ENCODE measurements at regions not wholly inside any gene's neighbourhood (a gene's known extent, or its start where the extent isn't known, plus 50 kb on each side); places are given as distances from the start of the nearest gene placed in this dataset.
A peak's percentile ranks its signal among the peaks of the same experiment; 100 is the strongest.

GRCh38 chr12:67568055-67568454, 80.5 kb upstream of the DYRK2 start:
- H3K4me1 Mint-ChIP-seq (ENCODE audit: low read depth) = peaks cover 5% of the 10 kb centered on the region
- no peaks in the 10 kb centered on the region for H3K27me3 Mint-ChIP-seq (ENCODE audit: low read depth)
- no peaks in the 10 kb centered on the region for H3K36me3 Mint-ChIP-seq (ENCODE audit: insufficient read depth)
- ATAC-seq (no peak), DNase-seq (no peak)
- no peaks in the 10 kb centered on the region for H3K9me3 Mint-ChIP-seq
- H3K4me3 Mint-ChIP-seq = no peak overlapping the region

DNA sequence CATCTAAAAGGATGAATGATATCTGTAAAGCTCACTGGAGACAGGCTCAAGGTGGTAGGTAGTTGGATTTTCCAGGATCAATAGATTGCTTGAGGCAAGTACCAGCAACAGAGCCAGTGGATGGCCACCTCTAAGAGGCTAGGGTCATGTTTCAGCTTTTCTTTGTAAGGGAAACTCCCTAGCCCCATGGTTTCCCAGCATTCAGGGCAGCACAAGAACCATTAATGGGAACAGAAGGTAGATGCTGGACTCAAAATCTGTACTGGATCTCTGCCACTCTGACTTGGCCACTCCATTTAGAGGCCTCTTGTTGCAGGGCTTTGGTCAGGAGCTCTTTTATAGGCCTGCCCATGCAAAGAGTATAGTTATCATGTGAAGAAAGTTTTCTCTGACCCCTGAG, 76.1 kb upstream of the DYRK2 start:
- DNase-seq (no peak), ATAC-seq (no peak)
- Mint-ChIP-seq H3K36me3 (ENCODE audit: insufficient read depth) (no peaks in the 10 kb centered on the region), H3K4me1 (ENCODE audit: low read depth) (peaks cover 11% of the 10 kb centered on the region), H3K27me3 (ENCODE audit: low read depth) (no peaks in the 10 kb centered on the region), H3K9me3 (peaks cover 6% of the 10 kb centered on the region), H3K4me3 (no peak overlapping the region)

DNA sequence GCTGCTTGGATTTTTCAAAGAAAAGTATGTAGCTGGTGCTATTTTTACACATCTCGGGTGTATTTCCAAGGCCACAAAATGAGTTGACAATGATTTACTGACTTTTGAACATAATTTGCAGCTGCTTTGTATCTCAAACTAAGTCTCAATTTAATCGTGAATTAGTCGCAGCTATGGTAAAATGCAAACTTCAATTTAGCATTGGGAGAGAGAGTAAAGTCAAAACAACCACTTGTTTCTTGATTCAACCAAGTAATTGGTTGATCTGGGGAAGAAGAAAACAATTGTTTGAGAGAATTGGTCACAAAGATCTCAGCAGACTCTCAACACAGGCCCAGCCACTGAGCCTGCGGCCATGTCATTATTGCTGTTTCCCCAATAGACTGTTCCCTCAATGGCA, 75.0 kb upstream of the DYRK2 start:
- Mint-ChIP-seq H3K4me3 (no peak overlapping the region), H3K27me3 (ENCODE audit: low read depth) (no peaks in the 10 kb centered on the region), H3K9me3 (peaks cover 8% of the 10 kb centered on the region), H3K36me3 (ENCODE audit: insufficient read depth) (no peaks in the 10 kb centered on the region), H3K4me1 (ENCODE audit: low read depth) (peaks cover 22% of the 10 kb centered on the region)
- no peak for ATAC-seq
- no peak for DNase-seq

DNA sequence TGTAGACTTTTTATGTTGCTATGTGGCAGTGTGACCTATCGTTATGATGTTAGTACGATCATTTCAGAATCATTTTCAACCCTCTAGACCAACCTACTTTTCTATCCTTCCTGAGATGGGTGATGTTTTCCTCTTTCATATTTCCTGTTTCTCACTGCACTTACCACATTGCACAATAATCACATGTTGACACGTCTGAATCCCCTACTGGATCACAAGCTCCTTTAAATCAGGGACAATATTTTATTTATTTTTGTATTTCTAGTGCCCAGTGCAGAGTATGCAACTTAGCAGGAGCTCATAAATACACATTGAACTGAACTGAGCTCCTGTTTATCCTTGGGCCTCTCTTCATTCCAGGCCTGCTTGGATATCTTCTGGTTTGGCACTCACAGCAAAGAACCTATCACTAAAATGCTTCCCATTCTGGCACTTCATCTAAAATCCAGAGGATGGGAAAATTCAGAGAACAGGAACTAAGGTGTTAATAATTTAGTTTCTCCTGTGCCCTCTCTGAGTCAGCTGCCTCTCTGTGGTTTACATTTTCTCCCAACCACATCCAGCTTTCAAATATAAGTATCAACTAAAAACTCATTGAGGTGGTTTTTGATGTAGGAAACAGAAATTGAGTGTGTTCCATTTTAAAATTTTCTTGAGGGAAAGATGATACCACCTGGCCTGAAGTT, 69.4 kb upstream of the DYRK2 start:
- peaks cover 48% of the 10 kb centered on the region for H3K4me1 Mint-ChIP-seq (ENCODE audit: low read depth)
- H3K36me3 Mint-ChIP-seq (ENCODE audit: insufficient read depth) = no peaks in the 10 kb centered on the region
- no peaks in the 10 kb centered on the region for H3K27me3 Mint-ChIP-seq (ENCODE audit: low read depth)
- peak overlapping the region; percentile 58 for H3K4me3 Mint-ChIP-seq
- no peak for DNase-seq
- peak; percentile 89 for ATAC-seq
- peaks cover 11% of the 10 kb centered on the region for H3K9me3 Mint-ChIP-seq

- H3K4me1 Mint-ChIP-seq (ENCODE audit: low read depth) = peaks cover 49% of the 10 kb centered on the region
- no peaks in the 10 kb centered on the region for H3K27me3 Mint-ChIP-seq (ENCODE audit: low read depth)
- ATAC-seq = peak; percentile 30 to 34
- H3K36me3 Mint-ChIP-seq (ENCODE audit: insufficient read depth) = no peaks in the 10 kb centered on the region
- no peak for DNase-seq
- peak overlapping the region; percentile 58 for H3K4me3 Mint-ChIP-seq
- peaks cover 11% of the 10 kb centered on the region for H3K9me3 Mint-ChIP-seq
Measured at GRCh38 chr12:67579662-67580003, 68.9 kb upstream of the DYRK2 start.

DNA sequence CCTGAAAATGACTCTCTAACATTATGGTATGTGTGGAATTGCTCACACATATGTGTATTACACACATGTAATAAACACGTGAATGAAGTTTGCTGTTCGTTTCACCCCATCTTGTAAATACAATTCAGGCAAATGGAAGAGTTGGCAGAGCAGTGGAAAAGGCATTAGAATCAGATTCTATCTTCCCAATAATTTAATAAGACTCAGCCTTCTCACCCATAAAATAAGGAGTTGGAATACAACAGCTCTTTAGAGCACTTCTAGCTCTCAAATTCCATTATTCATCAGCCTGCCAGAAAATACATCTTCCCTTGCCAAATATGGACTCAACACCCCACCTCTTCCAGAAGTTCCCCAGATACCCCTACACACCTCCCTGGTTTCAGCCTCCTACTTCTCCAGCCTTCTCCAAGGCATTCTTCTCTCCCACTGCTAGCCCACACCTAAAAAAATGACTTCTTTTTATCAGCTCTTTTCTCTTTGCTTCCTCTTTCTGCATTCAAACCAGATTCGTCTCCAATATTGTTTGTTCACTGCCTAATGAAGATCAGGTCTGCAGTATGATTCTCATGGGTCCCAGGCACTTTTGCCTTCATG, 66.2 kb upstream of the DYRK2 start:
- DNase-seq = no peak
- peaks cover 6% of the 10 kb centered on the region for H3K9me3 Mint-ChIP-seq
- H3K36me3 Mint-ChIP-seq (ENCODE audit: insufficient read depth) = no peaks in the 10 kb centered on the region
- no peak for ATAC-seq
- no peaks in the 10 kb centered on the region for H3K27me3 Mint-ChIP-seq (ENCODE audit: low read depth)
- peaks cover 53% of the 10 kb centered on the region for H3K4me1 Mint-ChIP-seq (ENCODE audit: low read depth)
- H3K4me3 Mint-ChIP-seq = no peak overlapping the region

DNA sequence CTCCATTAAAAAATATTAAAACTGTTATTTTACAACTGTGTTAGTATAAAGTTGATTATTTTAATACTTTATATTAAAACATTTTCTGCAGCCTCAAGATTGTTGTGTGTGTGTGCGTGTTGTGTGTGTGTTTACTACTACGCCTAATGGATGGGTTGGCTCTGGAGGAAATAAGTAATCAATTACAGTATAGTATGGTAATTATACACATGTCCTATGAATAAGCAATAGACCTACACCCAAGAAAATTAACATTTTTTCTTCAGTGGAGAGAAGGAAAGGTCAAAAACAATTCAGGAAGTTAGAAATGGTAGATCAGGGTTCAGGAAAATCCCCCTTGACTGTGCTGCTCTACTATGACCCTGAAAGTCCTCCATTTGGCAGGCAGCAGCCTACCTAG, 65.7 kb upstream of the DYRK2 start:
- Mint-ChIP-seq H3K36me3 (ENCODE audit: insufficient read depth) (no peaks in the 10 kb centered on the region), H3K27me3 (ENCODE audit: low read depth) (no peaks in the 10 kb centered on the region), H3K9me3 (peaks cover 4% of the 10 kb centered on the region), H3K4me3 (no peak overlapping the region), H3K4me1 (ENCODE audit: low read depth) (peaks cover 48% of the 10 kb centered on the region)
- DNase-seq (no peak), ATAC-seq (no peak)

DNA sequence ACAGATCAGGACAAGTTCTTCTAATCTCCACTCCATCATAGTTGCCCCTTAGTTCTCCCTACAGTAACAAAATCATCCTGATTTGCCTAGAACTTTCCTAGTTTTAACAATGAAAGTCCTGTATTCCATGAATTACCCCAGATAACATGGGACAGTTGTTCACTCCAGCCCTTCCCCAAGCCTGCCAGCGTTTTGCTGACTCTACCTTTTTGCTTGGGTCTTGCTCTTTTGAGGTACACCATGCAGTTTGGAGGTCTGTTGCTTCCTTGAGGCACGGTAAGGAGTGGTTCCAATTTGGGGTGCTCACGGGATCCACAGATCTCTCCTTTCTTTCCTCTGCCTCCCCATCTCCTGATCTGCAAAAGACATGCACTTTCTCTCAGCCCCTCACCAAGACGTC, 61.6 kb upstream of the DYRK2 start:
- DNase-seq (no peak), ATAC-seq (no peak)
- H3K4me1 Mint-ChIP-seq (ENCODE audit: low read depth) = peaks cover 38% of the 10 kb centered on the region
- no peaks in the 10 kb centered on the region for H3K27me3 Mint-ChIP-seq (ENCODE audit: low read depth)
- H3K4me3 Mint-ChIP-seq = no peak overlapping the region
- no peaks in the 10 kb centered on the region for H3K9me3 Mint-ChIP-seq
- H3K36me3 Mint-ChIP-seq (ENCODE audit: insufficient read depth) = no peaks in the 10 kb centered on the region

- no peak for ATAC-seq
Measured at GRCh38 chr12:67589078-67589477, 59.5 kb upstream of the DYRK2 start.

GRCh38 chr12:67590149-67590790, 58.3 kb upstream of the DYRK2 start:
- Mint-ChIP-seq H3K4me3 (peak overlapping the region; percentile 22), H3K9me3 (no peaks in the 10 kb centered on the region), H3K27me3 (ENCODE audit: low read depth) (no peaks in the 10 kb centered on the region), H3K4me1 (ENCODE audit: low read depth) (peaks cover 56% of the 10 kb centered on the region), H3K36me3 (ENCODE audit: insufficient read depth) (no peaks in the 10 kb centered on the region)
- ATAC-seq (peak in 1 of 2 donors; percentile 43), DNase-seq (peak; percentile 11)

More at GRCh38 chr12:67589078-67589477, 59.5 kb upstream of the DYRK2 start:
- H3K36me3 Mint-ChIP-seq (ENCODE audit: insufficient read depth) = no peaks in the 10 kb centered on the region
- DNase-seq = no peak
- no peaks in the 10 kb centered on the region for H3K27me3 Mint-ChIP-seq (ENCODE audit: low read depth)
- no peaks in the 10 kb centered on the region for H3K9me3 Mint-ChIP-seq
- H3K4me3 Mint-ChIP-seq = no peak overlapping the region
- H3K4me1 Mint-ChIP-seq (ENCODE audit: low read depth) = peaks cover 55% of the 10 kb centered on the region

GRCh38 chr12:67592228-67593011, 56.1 kb upstream of the DYRK2 start:
- H3K27me3 Mint-ChIP-seq (ENCODE audit: low read depth) = no peaks in the 10 kb centered on the region
- ATAC-seq (peak; percentile 54 to 62), DNase-seq (no peak)
- peaks cover 54% of the 10 kb centered on the region for H3K4me1 Mint-ChIP-seq (ENCODE audit: low read depth)
- H3K36me3 Mint-ChIP-seq (ENCODE audit: insufficient read depth) = no peaks in the 10 kb centered on the region
- no peaks in the 10 kb centered on the region for H3K9me3 Mint-ChIP-seq
- no peak overlapping the region for H3K4me3 Mint-ChIP-seq

- H3K27me3 Mint-ChIP-seq (ENCODE audit: low read depth) = no peaks in the 10 kb centered on the region
- no peak overlapping the region for H3K4me3 Mint-ChIP-seq
- no peaks in the 10 kb centered on the region for H3K36me3 Mint-ChIP-seq (ENCODE audit: insufficient read depth)
- no peaks in the 10 kb centered on the region for H3K9me3 Mint-ChIP-seq
- no peak for ATAC-seq
- no peak for DNase-seq
- peaks cover 54% of the 10 kb centered on the region for H3K4me1 Mint-ChIP-seq (ENCODE audit: low read depth)
Measured at GRCh38 chr12:67593041-67593440, 55.5 kb upstream of the DYRK2 start.

GRCh38 chr12:67593461-67594330, 54.8 kb upstream of the DYRK2 start:
- H3K36me3 Mint-ChIP-seq (ENCODE audit: insufficient read depth) = no peaks in the 10 kb centered on the region
- ATAC-seq (peak in 1 of 2 donors; percentile 23), DNase-seq (no peak)
- no peak overlapping the region for H3K4me3 Mint-ChIP-seq
- no peaks in the 10 kb centered on the region for H3K9me3 Mint-ChIP-seq
- H3K27me3 Mint-ChIP-seq (ENCODE audit: low read depth) = no peaks in the 10 kb centered on the region
- H3K4me1 Mint-ChIP-seq (ENCODE audit: low read depth) = peaks cover 51% of the 10 kb centered on the region

DNA sequence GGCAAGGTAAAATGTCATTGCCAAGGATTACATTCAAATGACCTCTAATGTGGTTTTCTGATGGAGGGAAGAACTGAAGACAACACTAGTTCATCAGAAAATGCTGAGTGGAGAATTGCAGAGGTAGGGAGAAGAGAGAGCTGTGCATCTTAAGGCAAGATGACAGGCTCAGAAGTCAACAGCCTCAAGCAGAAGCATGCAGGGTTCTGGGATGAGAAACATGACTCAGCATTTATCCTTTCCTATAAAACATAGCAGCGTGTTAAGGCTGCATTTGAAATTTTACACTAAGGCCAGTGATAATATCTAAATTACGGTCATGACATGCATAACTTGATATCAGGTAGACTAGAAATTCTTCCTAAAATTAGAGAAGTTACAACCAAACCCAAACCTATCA, 53.7 kb upstream of the DYRK2 start:
- H3K36me3 Mint-ChIP-seq (ENCODE audit: insufficient read depth) = no peaks in the 10 kb centered on the region
- ATAC-seq (no peak), DNase-seq (no peak)
- H3K4me3 Mint-ChIP-seq = no peak overlapping the region
- H3K4me1 Mint-ChIP-seq (ENCODE audit: low read depth) = peaks cover 47% of the 10 kb centered on the region
- peaks cover 5% of the 10 kb centered on the region for H3K9me3 Mint-ChIP-seq
- H3K27me3 Mint-ChIP-seq (ENCODE audit: low read depth) = no peaks in the 10 kb centered on the region

Measured in activated T-cell treated with anti-CD3 and anti-CD28 coated beads, Interleukin-2, amount 50 U/mL, for 4 hours (primary cell).